Dendritic cell treated with granulocyte-macrophage colony-stimulating factor and Interleukin-4, amounts not matched to agents 40 ng/mL and 50 ng/mL, for 4 days (primary cell): ENCODE measurements at regions not wholly inside any gene's neighbourhood (a gene's known extent, or its start where the extent isn't known, plus 50 kb on each side); places are given as distances from the start of the nearest gene placed in this dataset.

Source experiments
- H3K27ac Mint-ChIP-seq: one replicate; pipeline ENCODE4 v1.8.0; 2022; ENCODE audit warnings: mild to moderate bottlenecking, mixed read lengths
- H3K27me3 Mint-ChIP-seq: one replicate; pipeline ENCODE4 v1.8.0; 2022; ENCODE audit warnings: mild to moderate bottlenecking, mixed read lengths
- H3K36me3 Mint-ChIP-seq: one replicate; pipeline ENCODE4 v1.8.0; 2022; ENCODE audit warnings: low read depth, mixed read lengths
- H3K4me1 Mint-ChIP-seq: one replicate; pipeline ENCODE4 v1.8.0; 2022; ENCODE audit warnings: low read depth, mixed read lengths
- H3K4me3 Mint-ChIP-seq: one replicate; pipeline ENCODE4 v1.8.0; 2022; ENCODE audit warnings: mild to moderate bottlenecking, moderate library complexity, mixed read lengths
- H3K9me3 Mint-ChIP-seq: one replicate; pipeline ENCODE4 v1.8.0; 2022; ENCODE audit warnings: mixed read lengths
- intact Hi-C: fragments of 100-400 bp; cut with micrococcal nuclease; formaldehyde crosslinking; loops from one replicate; pipeline ENCODE4 v1.15.0; 2022

DNA sequence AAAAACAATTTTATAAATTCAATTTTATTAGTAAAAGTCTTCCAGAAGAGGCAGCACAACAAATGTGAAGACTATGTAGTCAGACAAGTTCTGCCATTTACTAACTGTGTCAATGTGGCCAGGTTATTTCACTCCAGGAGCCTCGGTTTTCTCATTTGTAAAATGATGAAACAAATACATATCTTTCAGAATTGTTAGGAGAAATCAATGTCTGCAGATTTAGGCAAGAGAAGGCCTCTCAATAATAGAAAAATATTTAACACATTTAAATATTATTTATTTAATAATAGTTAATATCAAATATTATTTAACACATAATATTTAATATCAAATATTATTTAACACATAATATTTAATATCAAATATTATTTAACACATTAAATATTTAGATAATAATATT lies 75.6 kb upstream of the PTGFR start:
- Mint-ChIP-seq H3K9me3 (peaks cover 26% of the 10 kb centered on the region), H3K4me1 (no peaks in the 10 kb centered on the region), H3K27ac (no peak overlapping the region), H3K4me3 (no peak overlapping the region), H3K36me3 (no peaks in the 10 kb centered on the region), H3K27me3 (no peaks in the 10 kb centered on the region)
- intact Hi-C loops = no loop called here

DNA sequence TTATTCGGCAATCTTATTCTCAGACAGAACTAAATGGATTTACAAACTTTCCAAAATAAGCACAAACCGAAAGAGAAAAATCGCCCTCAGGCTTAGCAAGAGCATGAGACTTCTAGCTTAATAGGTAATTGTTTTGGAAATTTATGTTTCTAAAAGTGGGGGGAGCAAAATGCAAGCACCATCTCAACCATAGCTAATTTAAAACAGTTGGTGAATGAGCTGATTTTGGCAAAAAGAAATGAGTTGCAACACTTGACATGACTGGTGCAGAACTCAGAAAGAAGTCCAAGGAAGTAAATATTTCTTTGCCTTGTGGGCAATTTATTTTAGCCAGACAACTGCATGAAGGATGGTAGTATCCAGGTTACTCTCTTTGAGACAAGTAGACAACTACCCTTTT lies 71.5 kb upstream of the PTGFR start:
- intact Hi-C loops = no loop called here
- Mint-ChIP-seq H3K27ac (no peak overlapping the region), H3K27me3 (no peaks in the 10 kb centered on the region), H3K36me3 (no peaks in the 10 kb centered on the region), H3K4me3 (no peak overlapping the region), H3K9me3 (peaks cover 9% of the 10 kb centered on the region), H3K4me1 (no peaks in the 10 kb centered on the region)

DNA sequence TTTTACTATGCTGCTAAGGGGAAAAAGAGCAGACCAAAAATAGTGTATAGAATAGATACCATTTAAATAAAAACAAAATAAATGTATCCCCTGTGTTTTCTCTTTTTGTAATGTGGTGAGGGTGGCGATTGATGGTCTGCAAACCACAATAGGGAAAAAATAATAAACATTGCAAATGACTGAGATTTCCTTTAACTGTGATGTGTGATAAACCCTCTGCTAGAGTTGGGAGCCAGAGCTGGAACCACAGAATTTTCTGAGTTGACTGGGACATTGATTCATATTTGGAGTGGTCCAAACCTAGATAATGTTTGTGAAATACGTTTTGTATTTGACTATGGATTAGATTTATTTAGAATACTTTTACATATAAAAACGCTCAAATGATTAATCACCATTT lies 70.6 kb upstream of the PTGFR start:
- Mint-ChIP-seq H3K4me1 (peaks cover 4% of the 10 kb centered on the region), H3K4me3 (no peak overlapping the region), H3K27ac (no peak overlapping the region), H3K36me3 (no peaks in the 10 kb centered on the region), H3K27me3 (no peaks in the 10 kb centered on the region), H3K9me3 (peaks cover 9% of the 10 kb centered on the region)
- intact Hi-C loops = no loop called here

DNA sequence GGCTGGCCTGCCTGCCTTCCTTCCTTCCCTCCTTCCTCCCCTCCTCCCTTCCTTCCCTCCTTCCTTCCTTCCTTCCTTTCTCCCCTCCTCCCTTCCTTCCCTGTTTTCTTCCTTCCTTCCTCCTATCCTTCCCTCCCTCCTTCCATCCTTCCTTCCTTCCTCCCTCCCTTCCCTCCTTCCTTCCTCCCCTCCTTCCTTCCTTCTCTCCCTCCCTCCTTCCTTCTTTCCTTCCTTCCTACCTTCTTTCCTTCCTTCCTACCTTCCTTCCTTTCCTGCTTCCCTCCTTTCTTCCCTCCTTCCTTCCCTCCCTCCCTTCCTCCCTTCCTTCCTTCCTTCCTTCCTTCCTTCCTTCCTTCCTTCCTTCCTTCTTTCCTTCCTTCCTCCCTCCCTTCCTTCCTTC lies 70.1 kb upstream of the PTGFR start:
- Mint-ChIP-seq H3K36me3 (no peaks in the 10 kb centered on the region), H3K27me3 (no peaks in the 10 kb centered on the region), H3K4me1 (peaks cover 5% of the 10 kb centered on the region), H3K27ac (no peak overlapping the region), H3K4me3 (no peak overlapping the region), H3K9me3 (peaks cover 9% of the 10 kb centered on the region)
- intact Hi-C loops = no loop called here

DNA sequence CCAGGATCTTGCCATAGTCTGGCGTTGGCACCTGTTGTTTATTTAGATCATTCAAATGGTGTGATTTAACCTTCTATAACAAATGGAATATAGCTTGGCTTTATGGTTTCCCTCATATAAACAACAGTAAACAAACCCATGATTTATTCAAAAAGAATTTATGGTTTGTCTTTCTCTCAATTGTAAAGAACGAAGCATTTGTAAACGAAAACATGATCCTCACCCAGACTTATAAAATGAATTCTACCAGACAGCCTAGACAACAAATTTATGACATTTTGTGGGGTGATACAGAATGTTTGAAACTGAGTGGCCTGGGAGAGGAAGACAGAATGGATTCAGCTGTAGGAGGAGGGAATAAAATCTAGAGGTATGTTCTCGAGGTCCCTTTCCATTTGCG lies 66.1 kb upstream of the PTGFR start:
- Mint-ChIP-seq H3K4me1 (peaks cover 5% of the 10 kb centered on the region), H3K27ac (no peak overlapping the region), H3K9me3 (peaks cover 9% of the 10 kb centered on the region), H3K27me3 (no peaks in the 10 kb centered on the region), H3K36me3 (no peaks in the 10 kb centered on the region), H3K4me3 (no peak overlapping the region)
- intact Hi-C loops = no loop called here

DNA sequence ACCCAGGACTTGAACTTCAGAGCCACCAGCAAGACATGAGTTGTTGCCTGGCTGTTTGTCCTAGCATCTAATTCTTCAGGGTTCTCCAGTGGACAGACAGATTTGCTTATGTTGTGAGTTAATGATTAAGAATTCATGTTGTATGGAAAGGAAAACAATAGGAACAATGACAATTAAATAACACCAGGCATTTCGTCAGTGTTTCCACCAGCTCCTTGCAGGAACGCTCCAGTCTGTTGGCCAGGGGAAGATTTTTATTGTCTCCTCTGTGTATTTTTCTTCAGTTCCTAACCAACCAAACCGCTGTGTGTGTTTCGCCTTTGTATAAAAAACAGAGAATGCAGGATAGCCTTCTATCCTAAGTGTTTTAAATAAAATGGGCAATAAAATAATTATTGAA lies 64.4 kb upstream of the PTGFR start:
- Mint-ChIP-seq H3K36me3 (no peaks in the 10 kb centered on the region), H3K4me1 (peaks cover 5% of the 10 kb centered on the region), H3K4me3 (no peak overlapping the region), H3K27me3 (no peaks in the 10 kb centered on the region), H3K9me3 (no peaks in the 10 kb centered on the region), H3K27ac (no peak overlapping the region)
- intact Hi-C loops = no loop called here

DNA sequence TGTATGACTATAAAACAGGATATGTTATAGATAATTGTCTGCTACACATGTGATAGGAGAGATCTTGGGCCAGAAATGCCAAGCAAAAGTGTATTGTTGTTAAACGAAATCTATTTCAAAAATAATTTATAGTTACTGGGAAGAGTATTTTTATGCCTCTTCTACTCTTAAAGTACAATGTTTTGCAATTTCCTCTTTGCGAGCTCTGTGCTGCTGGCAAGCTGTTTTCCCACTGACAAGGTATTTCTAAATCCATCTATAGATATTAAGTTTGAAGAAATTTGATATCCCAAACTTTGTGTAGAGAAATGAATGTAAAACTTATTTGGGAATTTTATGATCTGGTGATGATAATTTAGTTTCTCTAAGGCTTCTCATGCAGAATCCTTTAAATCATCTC lies 63.3 kb upstream of the PTGFR start:
- peaks cover 5% of the 10 kb centered on the region for H3K4me1 Mint-ChIP-seq
- H3K4me3 Mint-ChIP-seq = no peak overlapping the region
- H3K9me3 Mint-ChIP-seq = no peaks in the 10 kb centered on the region
- intact Hi-C loops = no loop called here
- H3K36me3 Mint-ChIP-seq = no peaks in the 10 kb centered on the region
- H3K27me3 Mint-ChIP-seq = no peaks in the 10 kb centered on the region
- no peak overlapping the region for H3K27ac Mint-ChIP-seq

DNA sequence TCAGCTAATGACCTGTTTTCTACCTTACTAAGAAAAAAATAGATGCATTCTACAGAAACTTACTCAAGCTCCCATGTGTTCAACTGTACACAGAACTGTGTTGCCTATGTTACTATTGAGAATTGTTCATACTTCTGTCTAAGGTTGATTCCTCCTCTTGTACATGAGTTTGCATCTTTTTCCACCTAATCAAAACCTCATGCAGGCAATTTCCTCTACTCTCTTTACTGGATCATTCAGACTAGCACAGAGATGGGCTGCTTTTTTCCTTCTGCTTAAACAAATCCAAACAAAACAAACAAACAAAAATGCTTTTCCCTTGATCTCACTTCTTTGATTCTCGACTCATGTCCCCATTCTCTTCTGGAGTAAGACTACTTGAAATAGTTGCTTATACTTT lies 58.8 kb upstream of the PTGFR start:
- no peak overlapping the region for H3K27ac Mint-ChIP-seq
- intact Hi-C loops = no loop called here
- H3K4me1 Mint-ChIP-seq = no peaks in the 10 kb centered on the region
- H3K36me3 Mint-ChIP-seq = no peaks in the 10 kb centered on the region
- H3K9me3 Mint-ChIP-seq = peaks cover 21% of the 10 kb centered on the region
- no peaks in the 10 kb centered on the region for H3K27me3 Mint-ChIP-seq
- no peak overlapping the region for H3K4me3 Mint-ChIP-seq

DNA sequence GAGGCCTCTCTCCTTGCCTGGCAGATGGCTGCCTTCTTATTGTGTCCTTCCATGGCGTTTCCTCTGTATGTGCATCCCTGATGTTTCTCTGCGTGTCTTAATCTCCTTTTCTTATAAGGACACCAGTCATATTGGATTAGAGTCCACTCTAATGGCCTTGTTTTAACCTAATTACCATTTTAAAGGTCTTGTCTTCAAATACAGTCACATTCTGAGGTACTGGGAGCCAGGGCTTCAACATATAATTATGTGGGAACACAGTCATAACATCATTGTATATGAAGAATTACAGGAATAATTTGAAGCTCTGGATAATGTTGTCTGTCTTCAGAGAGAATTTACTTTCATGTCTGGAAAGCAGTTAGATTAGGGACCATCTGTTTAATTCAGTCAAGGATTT lies 56.4 kb upstream of the PTGFR start:
- no peak overlapping the region for H3K4me3 Mint-ChIP-seq
- peaks cover 32% of the 10 kb centered on the region for H3K9me3 Mint-ChIP-seq
- intact Hi-C loops = no loop called here
- no peaks in the 10 kb centered on the region for H3K36me3 Mint-ChIP-seq
- no peaks in the 10 kb centered on the region for H3K4me1 Mint-ChIP-seq
- no peaks in the 10 kb centered on the region for H3K27me3 Mint-ChIP-seq
- no peak overlapping the region for H3K27ac Mint-ChIP-seq

DNA sequence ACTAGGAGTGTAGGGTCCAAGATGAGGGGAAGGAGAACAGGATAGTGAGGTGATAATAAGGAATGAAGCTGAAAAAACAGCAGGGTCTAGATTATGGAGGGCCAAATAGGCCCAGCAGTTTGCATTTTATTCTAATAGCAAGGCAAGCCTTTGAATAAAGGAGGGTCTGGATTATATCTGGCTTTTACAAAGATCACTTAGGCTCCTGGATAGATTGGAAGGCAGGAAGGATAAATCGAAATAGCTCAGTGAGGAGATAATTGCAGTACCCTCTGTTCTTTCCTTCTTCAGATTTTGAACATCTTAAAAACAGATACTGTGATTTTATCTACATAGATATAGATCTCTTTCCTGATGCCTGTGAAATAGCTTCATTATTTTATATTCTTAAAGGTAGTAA lies 53.8 kb upstream of the PTGFR start:
- H3K9me3 Mint-ChIP-seq = peaks cover 32% of the 10 kb centered on the region
- H3K4me3 Mint-ChIP-seq = no peak overlapping the region
- intact Hi-C loops = no loop called here
- no peaks in the 10 kb centered on the region for H3K36me3 Mint-ChIP-seq
- no peak overlapping the region for H3K27ac Mint-ChIP-seq
- H3K4me1 Mint-ChIP-seq = no peaks in the 10 kb centered on the region
- no peaks in the 10 kb centered on the region for H3K27me3 Mint-ChIP-seq

DNA sequence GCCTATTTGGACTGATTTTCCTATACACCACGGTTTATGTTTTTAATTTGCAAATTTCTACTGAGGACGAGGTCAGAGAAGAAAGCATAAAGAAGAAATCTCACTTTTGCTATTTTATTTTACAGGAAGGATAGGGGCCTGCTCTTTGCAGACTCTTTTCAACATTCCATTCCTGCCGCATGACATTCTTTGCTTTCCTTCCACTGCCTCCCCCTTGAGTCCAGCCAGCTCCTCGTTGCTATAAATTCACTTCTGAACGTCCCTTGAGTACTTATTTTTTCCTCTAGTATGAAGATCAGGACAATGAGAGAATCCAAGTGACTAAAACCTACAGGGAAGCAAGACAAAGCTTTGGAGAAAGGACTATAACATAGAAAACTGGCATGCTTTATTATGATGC lies 53.4 kb upstream of the PTGFR start:
- Mint-ChIP-seq H3K27ac (no peak overlapping the region), H3K4me3 (no peak overlapping the region), H3K27me3 (no peaks in the 10 kb centered on the region), H3K36me3 (no peaks in the 10 kb centered on the region), H3K9me3 (peaks cover 32% of the 10 kb centered on the region), H3K4me1 (no peaks in the 10 kb centered on the region)
- intact Hi-C loops = no loop called here

DNA sequence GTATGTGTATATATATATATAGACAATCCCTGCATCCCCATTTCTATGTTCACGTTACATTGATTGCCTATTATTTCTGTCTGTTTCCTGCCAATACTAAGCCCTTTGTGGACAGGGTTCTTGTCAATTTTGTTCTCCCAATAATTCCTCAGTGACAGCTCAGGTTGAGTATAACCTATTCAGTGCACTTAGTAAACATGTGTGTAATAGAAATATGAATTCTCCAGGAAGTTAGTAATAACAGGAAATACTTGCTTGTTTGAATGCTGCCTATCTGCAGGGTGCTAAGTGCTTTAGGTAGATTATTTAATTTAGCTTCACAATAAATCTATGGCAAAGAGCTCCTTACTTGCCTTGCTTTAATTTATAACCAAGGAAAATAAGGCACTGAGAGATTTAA lies 52.8 kb upstream of the PTGFR start:
- Mint-ChIP-seq H3K9me3 (peaks cover 32% of the 10 kb centered on the region), H3K27me3 (no peaks in the 10 kb centered on the region), H3K4me1 (no peaks in the 10 kb centered on the region), H3K27ac (no peak overlapping the region), H3K4me3 (no peak overlapping the region), H3K36me3 (no peaks in the 10 kb centered on the region)
- intact Hi-C loops = no loop called here

DNA sequence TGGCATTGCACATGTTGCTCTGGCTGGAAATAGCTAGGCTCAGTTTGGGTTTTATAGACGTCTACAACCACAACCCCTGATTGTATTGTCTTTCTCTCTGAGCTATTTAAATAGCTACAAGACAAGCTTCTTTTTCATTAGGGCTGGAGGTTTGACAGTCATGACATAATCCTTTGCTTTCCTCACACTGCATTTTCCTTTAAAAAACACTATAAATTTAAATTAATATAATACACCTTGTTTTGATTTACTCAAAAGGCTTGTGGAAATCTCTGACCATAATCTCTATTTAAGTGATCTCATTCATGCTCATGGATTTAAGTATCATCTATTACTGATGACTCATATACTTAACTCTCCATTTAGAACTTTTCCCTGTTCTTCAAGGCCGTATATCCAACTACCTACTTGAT lies 50.4 kb upstream of the PTGFR start:
- Mint-ChIP-seq H3K4me1 (no peaks in the 10 kb centered on the region), H3K27ac (no peak overlapping the region)
- intact Hi-C loops = no loop called here

More for the DNA sequence above, 50.4 kb upstream of the PTGFR start:
- H3K36me3 Mint-ChIP-seq = no peaks in the 10 kb centered on the region
- H3K4me3 Mint-ChIP-seq = no peak overlapping the region
- H3K9me3 Mint-ChIP-seq = peaks cover 23% of the 10 kb centered on the region
- no peaks in the 10 kb centered on the region for H3K27me3 Mint-ChIP-seq
